Mesenchymal stem cell (in vitro differentiated cells and primary cell): ENCODE measurements at regions not wholly inside any gene's neighbourhood (a gene's known extent, or its start where the extent isn't known, plus 50 kb on each side); places are given as distances from the start of the nearest gene placed in this dataset.

ENCODE experiments used
- DNase-seq: peaks from one replicate; pipeline ENCODE4 v3.0.0-alpha.2; 2013
- H2AFZ ChIP-seq: one replicate; pipeline ENCODE4 v1.6.1; 2013; ENCODE audit warnings: low read depth, mild to moderate bottlenecking, control low read depth, inconsistent platforms, low read length, moderate library complexity
- H2AK5ac ChIP-seq: 2 replicates; pipeline ENCODE4 v1.6.1; 2013; ENCODE audit warnings: low read length, moderate library complexity, mild to moderate bottlenecking, inconsistent platforms; ENCODE audit not compliant: severe bottlenecking
- H2BK120ac ChIP-seq: one replicate; pipeline ENCODE4 v1.6.1; 2013; ENCODE audit warnings: low read depth, mild to moderate bottlenecking, inconsistent platforms, low read length, moderate library complexity
- H2BK12ac ChIP-seq, 2 experiments: one replicate each; pipeline ENCODE4 v1.6.1; 2013; ENCODE audit warnings: inconsistent platforms in 2 of 2, low read length in 2 of 2, mild to moderate bottlenecking in 2 of 2, moderate library complexity in 2 of 2, control low read depth in 1 of 2
- H2BK15ac ChIP-seq: one replicate; pipeline ENCODE4 v1.6.1; 2013; ENCODE audit warnings: mild to moderate bottlenecking, low read depth, inconsistent platforms; ENCODE audit not compliant: poor library complexity, severe bottlenecking
- H2BK5ac ChIP-seq: 2 replicates; pipeline ENCODE4 v1.6.1; 2013; ENCODE audit warnings: low read depth, mild to moderate bottlenecking, low read length, control low read depth, inconsistent platforms; ENCODE audit not compliant: poor library complexity, severe bottlenecking
- H3K14ac ChIP-seq, 2 experiments: one replicate each; pipeline ENCODE4 v1.6.1; 2013; ENCODE audit warnings: inconsistent platforms in 2 of 2, low read length in 2 of 2, control low read depth in 1 of 2, mild to moderate bottlenecking in 1 of 2, moderate library complexity in 1 of 2
- H3K18ac ChIP-seq, 2 experiments: one replicate each; pipeline ENCODE4 v1.6.1; 2013; ENCODE audit warnings: inconsistent platforms in 2 of 2, low read length in 2 of 2, control low read depth in 1 of 2, low read depth in 1 of 2, mild to moderate bottlenecking in 1 of 2
- H3K23ac ChIP-seq, 2 experiments: one replicate each; pipeline ENCODE4 v1.6.1; 2013; ENCODE audit warnings: inconsistent platforms in 2 of 2, low read length in 2 of 2, mild to moderate bottlenecking in 2 of 2, moderate library complexity in 2 of 2, control low read depth in 1 of 2
- H3K27ac ChIP-seq: 2 replicates; pipeline ENCODE4 v1.5.1; 2013; ENCODE audit warnings: mild to moderate bottlenecking, moderate library complexity, low read length, control low read depth, inconsistent platforms; ENCODE audit not compliant: poor library complexity, severe bottlenecking
- H3K27me3 ChIP-seq, 2 experiments: 2 replicates each; pipeline versions ENCODE4 v1.6.1 to v1.7.0; 2013; ENCODE audit warnings: low read length in 2 of 2, mild to moderate bottlenecking in 2 of 2, moderate library complexity in 2 of 2, control low read depth in 1 of 2, inconsistent platforms in 1 of 2; ENCODE audit not compliant: control insufficient read depth in 1 of 2, insufficient read depth in 1 of 2
- H3K36me3 ChIP-seq, 2 experiments: 2 replicates each; pipeline versions ENCODE4 v1.6.1 to v1.7.0; 2013; ENCODE audit warnings: low read length in 2 of 2, control low read depth in 1 of 2, inconsistent platforms in 1 of 2, low read depth in 1 of 2, mild to moderate bottlenecking in 1 of 2; ENCODE audit not compliant: insufficient read depth in 2 of 2, control insufficient read depth in 1 of 2
- H3K4ac ChIP-seq, 2 experiments: one replicate each; pipeline ENCODE4 v1.6.1; 2013; ENCODE audit warnings: inconsistent platforms in 2 of 2, low read length in 2 of 2, mild to moderate bottlenecking in 2 of 2, moderate library complexity in 2 of 2, control low read depth in 1 of 2, low read depth in 1 of 2
- H3K4me1 ChIP-seq: 2 replicates; pipeline ENCODE4 v1.6.1; 2013; ENCODE audit warnings: low read depth, low read length, control low read depth; ENCODE audit not compliant: control insufficient read depth, insufficient read depth
- H3K4me2 ChIP-seq: 2 replicates; pipeline ENCODE4 v1.6.1; 2013; ENCODE audit warnings: low read length, mild to moderate bottlenecking, inconsistent platforms; ENCODE audit not compliant: poor library complexity, severe bottlenecking
- H3K4me3 ChIP-seq, 2 experiments: 2 replicates each; pipeline versions ENCODE4 v1.5.1 to v1.7.0; 2013; ENCODE audit warnings: low read length in 2 of 2, mild to moderate bottlenecking in 2 of 2, control low read depth in 1 of 2, low read depth in 1 of 2; ENCODE audit not compliant: insufficient read depth in 1 of 2
- H3K79me1 ChIP-seq: replicated peaks from 2 replicates; pipeline ENCODE4 v1.6.1; 2013; ENCODE audit warnings: mild to moderate bottlenecking, control low read depth, low read length, inconsistent platforms; ENCODE audit not compliant: poor library complexity, severe bottlenecking
- H3K9ac ChIP-seq: 2 replicates; pipeline ENCODE4 v1.7.0; 2013; ENCODE audit warnings: mild to moderate bottlenecking, low read length, moderate library complexity
- H3K9me3 ChIP-seq: 2 replicates; pipeline ENCODE4 v1.7.0; 2013; ENCODE audit warnings: mild to moderate bottlenecking, low read length; ENCODE audit not compliant: control insufficient read depth
- H4K8ac ChIP-seq: one replicate; pipeline ENCODE4 v1.6.1; 2013; ENCODE audit warnings: inconsistent platforms, mild to moderate bottlenecking, low read length, moderate library complexity
- H4K91ac ChIP-seq: one replicate; pipeline ENCODE4 v1.6.1; 2013; ENCODE audit warnings: mild to moderate bottlenecking, low read length, inconsistent platforms
- WGBS: methylation state at CpG from one replicate; pipeline ENCODE4 v1.1.7; 2013; ENCODE audit warnings: mixed read lengths; 5-methylcytosine and 5-hydroxymethylcytosine counted together

DNA sequence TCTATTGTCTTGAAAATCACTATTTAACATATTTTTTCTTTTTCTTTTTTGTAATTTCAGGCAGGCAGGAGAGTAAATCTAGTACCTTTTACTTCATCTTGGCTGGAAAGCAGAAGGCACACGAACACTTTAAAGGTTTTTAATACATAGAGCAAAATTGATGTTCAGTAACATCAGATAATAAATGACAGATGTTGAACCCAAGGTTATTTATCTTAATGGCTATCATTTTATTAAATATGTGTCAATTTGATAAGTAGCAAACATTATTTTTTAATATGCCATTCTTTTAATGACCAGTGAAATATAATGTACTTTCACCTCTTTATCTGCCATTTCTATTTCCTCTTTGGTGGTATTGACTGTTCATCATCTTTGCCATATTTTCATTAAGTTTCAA, 381.2 kb downstream of the ARHGEF28 start:
- Histone ChIP-seq H3K9me3 (no peaks in the 10 kb centered on the region), H4K91ac (no peak overlapping the region), H3K36me3 (no peaks in the 10 kb centered on the region), H2BK5ac (no peak overlapping the region), H2BK15ac (no peak overlapping the region), H4K8ac (no peak overlapping the region), H2BK120ac (no peak overlapping the region), H3K23ac (no peak overlapping the region), H2BK12ac (no peak overlapping the region), H3K27ac (no peak overlapping the region), H3K27me3 (no peaks in the 10 kb centered on the region), H3K9ac (no peak overlapping the region), H3K18ac (no peak overlapping the region), H3K4me3 (no peak overlapping the region), H3K4ac (no peak overlapping the region), H3K4me2 (no peak overlapping the region), H3K4me1 (no peaks in the 10 kb centered on the region), H3K14ac (no peak overlapping the region), H2AK5ac (no peak overlapping the region), H2AFZ (no peak overlapping the region), H3K79me1 (no peaks in the 10 kb centered on the region)
- DNase-seq: no peak
- WGBS: no CpG with 5 or more reads among the region's 1 CpG

DNA sequence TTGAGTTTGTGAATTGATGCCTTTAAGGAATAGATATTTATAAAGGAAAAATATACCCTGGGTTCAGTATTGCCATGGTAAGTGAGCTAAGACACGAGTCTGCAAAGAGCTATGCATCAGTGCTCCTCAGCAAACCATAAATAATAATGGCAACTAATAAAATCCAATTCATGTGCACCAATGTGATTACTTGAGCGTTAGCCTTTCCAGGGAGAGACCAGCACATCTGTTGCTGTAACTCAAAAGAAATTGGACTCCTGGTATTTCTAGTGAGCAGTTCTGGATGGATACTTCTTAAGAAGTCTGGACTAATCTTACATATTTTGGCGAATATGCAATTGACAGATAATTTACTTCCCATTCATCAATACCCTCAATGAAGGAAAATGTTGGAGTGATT, 373.3 kb downstream of the ARHGEF28 start:
- no peak overlapping the region for H3K27ac ChIP-seq
- no peaks in the 10 kb centered on the region for H3K36me3 ChIP-seq
- H2BK5ac ChIP-seq: no peak overlapping the region
- H3K14ac ChIP-seq: no peak overlapping the region
- H2BK120ac ChIP-seq: no peak overlapping the region
- no peak overlapping the region for H2BK15ac ChIP-seq
- no peaks in the 10 kb centered on the region for H3K27me3 ChIP-seq
- H3K9me3 ChIP-seq: no peaks in the 10 kb centered on the region
- no peak overlapping the region for H2AK5ac ChIP-seq
- 65% methylated on average over 2 of the region's 3 CpGs for WGBS
- H3K4me1 ChIP-seq: peaks cover 2% of the 10 kb centered on the region
- no peak overlapping the region for H2AFZ ChIP-seq
- DNase-seq: no peak
- H3K9ac ChIP-seq: no peak overlapping the region
- no peak overlapping the region for H2BK12ac ChIP-seq
- no peak overlapping the region for H3K18ac ChIP-seq
- no peak overlapping the region for H3K4me3 ChIP-seq
- no peaks in the 10 kb centered on the region for H3K79me1 ChIP-seq
- H4K8ac ChIP-seq: no peak overlapping the region
- H3K4ac ChIP-seq: no peak overlapping the region
- no peak overlapping the region for H3K23ac ChIP-seq
- no peak overlapping the region for H4K91ac ChIP-seq
- no peak overlapping the region for H3K4me2 ChIP-seq

DNA sequence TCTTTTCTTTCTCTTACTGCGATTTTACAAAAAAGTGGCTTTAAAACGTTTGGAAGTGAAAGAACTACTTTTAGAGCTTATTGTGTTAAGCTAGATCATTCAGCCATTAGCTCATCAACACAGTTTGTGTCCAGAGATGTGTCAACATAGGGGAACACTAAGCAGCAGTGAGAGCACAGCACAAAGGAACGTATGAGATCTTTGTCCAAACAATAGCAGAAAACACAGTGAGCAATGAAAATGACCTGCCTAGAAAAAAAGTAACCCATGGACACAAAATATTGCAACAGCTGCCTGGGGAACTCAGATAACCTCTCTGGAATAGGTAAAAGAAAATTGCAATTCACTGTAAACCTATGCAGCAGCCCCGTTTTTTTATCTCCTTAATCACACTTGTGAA, 372.5 kb downstream of the ARHGEF28 start:
- peaks cover 2% of the 10 kb centered on the region for H3K4me1 ChIP-seq
- 82% methylated on average over 1 of the region's 4 CpGs for WGBS
- no peak overlapping the region for H2AFZ ChIP-seq
- H3K79me1 ChIP-seq: no peaks in the 10 kb centered on the region
- no peaks in the 10 kb centered on the region for H3K9me3 ChIP-seq
- H3K27me3 ChIP-seq: peaks cover 0 to under 1% of the 10 kb centered on the region in 2 experiments
- H2AK5ac ChIP-seq: no peak overlapping the region
- no peak overlapping the region for H2BK120ac ChIP-seq
- no peaks in the 10 kb centered on the region for H3K36me3 ChIP-seq
- peak overlapping the region; percentile 74 for H3K9ac ChIP-seq
- no peak overlapping the region for H4K8ac ChIP-seq
- no peak for DNase-seq
- no peak overlapping the region for H2BK5ac ChIP-seq
- H3K18ac ChIP-seq: no peak overlapping the region
- no peak overlapping the region for H3K4me3 ChIP-seq
- no peak overlapping the region for H3K27ac ChIP-seq
- H2BK15ac ChIP-seq: no peak overlapping the region
- no peak overlapping the region for H2BK12ac ChIP-seq
- no peak overlapping the region for H4K91ac ChIP-seq
- H3K4ac ChIP-seq: no peak overlapping the region
- H3K23ac ChIP-seq: no peak overlapping the region
- H3K14ac ChIP-seq: no peak overlapping the region
- H3K4me2 ChIP-seq: no peak overlapping the region

DNA sequence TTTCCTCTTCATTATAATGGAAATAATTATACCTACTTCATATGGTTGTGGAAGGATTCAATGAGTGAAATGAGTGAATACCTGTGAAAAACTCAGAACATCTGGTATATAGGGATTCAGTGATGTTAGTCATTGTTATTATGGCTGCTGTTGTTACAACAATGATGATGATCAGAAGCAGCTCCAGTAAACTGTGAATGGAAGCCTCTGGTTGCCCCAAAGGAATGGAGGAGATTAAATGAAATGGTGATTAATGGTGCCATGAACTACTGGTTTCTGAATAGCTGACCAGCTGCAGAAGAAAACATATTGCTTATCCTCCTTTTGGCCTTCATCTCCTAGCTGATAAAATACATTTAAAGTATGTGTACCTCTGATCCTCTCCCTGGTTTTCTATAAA, 372.0 kb downstream of the ARHGEF28 start:
- Histone ChIP-seq H3K4me2 (no peak overlapping the region), H3K27me3 (peaks cover 0 to 6% of the 10 kb centered on the region in 2 experiments), H2AFZ (no peak overlapping the region), H3K27ac (no peak overlapping the region), H3K36me3 (no peaks in the 10 kb centered on the region), H2AK5ac (no peak overlapping the region), H3K23ac (no peak overlapping the region), H3K9ac (peak overlapping the region; percentile 74), H3K9me3 (no peaks in the 10 kb centered on the region), H3K4ac (no peak overlapping the region), H3K4me3 (no peak overlapping the region), H4K8ac (no peak overlapping the region), H3K4me1 (peaks cover 2% of the 10 kb centered on the region), H2BK15ac (no peak overlapping the region), H3K18ac (no peak overlapping the region), H3K79me1 (no peaks in the 10 kb centered on the region), H3K14ac (no peak overlapping the region), H4K91ac (no peak overlapping the region), H2BK5ac (no peak overlapping the region), H2BK12ac (no peak overlapping the region), H2BK120ac (no peak overlapping the region)
- no peak for DNase-seq
